SK-MEL-5 (cell line): ENCODE measurements at regions not wholly inside any gene's neighbourhood (a gene's known extent, or its start where the extent isn't known, plus 50 kb on each side); places are given as distances from the start of the nearest gene placed in this dataset.
"Not testable (repeated sequence)": the region's sequence is repeated elsewhere in the genome, so short reads cannot be mapped to it uniquely, and the experiment has no call there.

Experiments
- DNase-seq: peaks from one replicate; pipeline ENCODE4 v3.0.0-alpha.2; 2016; ENCODE audit warnings: low read depth, low spot score
- in situ Hi-C: cut with HindIII; loops from 2 replicates; pipeline ENCODE4 v1.10.0; 2016; ENCODE audit warnings: low sequenced_read_pairs, high pct_unique_total_duplicates, low pct_unique_long_range_greater_than_20kb

DNA sequence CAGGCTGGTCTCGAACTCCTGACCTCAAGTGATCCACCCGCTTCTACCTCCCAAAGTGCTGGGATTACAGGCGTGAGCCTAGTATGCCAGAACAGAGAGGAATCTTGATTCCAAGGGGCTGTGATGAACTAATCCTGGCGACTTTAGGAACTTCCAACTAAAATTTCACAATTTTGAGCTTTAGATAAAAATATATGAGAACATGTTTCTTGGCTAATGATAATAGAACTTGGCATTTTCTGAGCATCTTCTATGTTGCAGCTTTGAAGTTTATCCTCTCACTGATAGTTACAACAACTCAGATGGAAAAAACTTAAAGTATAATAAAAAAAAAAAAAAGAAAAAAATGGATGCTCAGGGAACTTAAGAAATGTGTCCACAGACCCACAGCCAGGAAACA is 69.8 kb upstream of the WSCD1 start:
- in situ Hi-C loops, result no loop called here
- no peak for DNase-seq

DNA sequence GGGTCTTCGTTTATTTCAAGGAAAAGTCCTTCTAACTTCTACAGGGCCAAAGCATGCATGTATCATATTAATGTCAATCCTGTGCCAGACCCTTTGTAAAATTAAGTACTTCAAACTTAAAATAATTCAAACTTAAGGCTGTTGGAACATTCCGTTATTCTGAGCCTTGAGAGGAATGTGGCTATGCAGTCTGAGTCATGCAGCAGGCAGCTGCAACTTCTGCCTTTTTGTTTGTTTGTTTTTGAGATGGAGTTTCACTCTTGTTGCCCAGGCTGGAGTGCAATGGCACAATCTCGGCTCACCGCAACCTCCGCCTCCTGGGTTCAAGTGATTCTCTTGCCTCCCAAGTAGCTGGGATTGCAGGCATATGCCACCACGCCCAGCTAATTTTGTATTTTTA is 67.0 kb upstream of the WSCD1 start:
- in situ Hi-C loops, DNase-seq: not testable (repeated sequence)

DNA sequence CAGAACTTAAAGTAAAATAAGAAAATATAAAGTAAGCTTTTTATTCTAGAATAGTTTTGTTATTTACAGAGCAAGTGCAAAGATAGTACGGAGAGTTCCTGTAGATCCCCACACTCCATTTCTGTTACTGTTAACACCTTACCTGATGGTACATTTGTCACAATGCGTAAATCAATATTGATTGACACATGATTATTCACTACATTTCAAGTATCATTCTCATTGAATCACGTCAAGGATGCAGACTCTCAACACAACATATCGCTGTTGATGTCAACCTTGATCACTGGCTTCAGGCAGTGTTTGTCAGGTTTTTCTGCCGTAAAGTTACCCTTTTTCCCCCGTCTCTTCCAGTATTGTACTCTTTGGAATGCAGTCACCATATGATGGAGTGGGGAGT is 64.2 kb upstream of the WSCD1 start:
- no peak for DNase-seq
- in situ Hi-C loops, result no loop called here

DNA sequence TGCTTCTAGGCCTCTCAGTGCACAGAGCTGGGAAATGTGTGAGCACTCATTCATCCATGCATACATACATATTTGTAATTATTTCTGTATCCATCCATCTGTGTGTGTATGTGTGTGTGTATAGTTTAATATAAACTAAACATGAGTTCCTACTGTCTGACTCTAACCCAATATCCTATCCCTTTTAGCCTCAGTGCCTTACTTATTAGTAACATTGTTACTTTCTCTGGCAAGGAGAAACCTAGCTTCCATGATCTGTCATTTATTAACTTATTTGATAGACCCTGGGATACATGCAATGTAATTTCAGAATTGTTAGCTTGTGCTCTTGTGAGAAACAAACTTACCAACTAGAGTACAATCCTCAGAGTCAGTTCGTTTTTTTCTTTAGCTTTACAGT is 59.0 kb upstream of the WSCD1 start:
- in situ Hi-C loops, result no loop called here
- no peak for DNase-seq

DNA sequence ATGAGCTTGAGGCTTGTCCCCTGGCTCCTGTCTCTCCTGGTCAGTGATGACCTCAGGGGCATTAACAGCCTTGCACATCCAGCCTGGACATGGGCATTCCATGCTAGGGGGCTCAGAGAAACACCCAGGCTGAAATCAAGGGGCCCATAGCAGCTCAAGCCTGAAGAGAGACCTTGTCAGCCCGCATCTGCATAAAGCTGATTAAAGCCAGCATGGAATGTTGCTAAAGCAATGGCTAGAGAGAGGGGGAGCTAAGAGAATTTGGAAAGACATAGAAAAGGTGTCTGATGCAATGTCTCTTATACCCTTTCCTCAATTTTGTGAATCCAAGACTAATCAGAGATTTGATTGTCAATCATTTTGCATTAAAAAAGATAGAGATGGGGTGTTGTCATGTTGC is 51.4 kb upstream of the WSCD1 start:
- DNase-seq, result no peak
- in situ Hi-C loops, result no loop called here

DNA sequence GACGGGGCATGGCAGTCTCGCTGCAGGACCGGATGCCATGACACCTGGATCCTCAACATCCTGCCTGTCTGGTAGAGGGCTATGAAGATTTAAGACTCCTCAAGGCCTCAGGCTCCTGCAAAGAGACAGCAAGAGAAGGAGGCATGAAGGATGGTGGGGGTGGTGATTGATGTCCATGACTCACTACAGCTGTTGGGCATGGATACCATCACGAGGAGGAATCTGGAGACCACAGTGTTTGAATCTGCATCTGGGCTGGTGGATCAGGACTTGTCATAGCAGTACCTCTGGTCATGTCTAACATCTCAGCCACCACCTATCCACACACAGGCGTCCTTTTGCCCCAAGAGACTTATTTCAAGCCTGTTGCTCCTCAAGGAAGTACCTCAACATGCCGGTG is 50.2 kb upstream of the WSCD1 start:
- DNase-seq, result no peak
- in situ Hi-C loops, result no loop called here

DNA sequence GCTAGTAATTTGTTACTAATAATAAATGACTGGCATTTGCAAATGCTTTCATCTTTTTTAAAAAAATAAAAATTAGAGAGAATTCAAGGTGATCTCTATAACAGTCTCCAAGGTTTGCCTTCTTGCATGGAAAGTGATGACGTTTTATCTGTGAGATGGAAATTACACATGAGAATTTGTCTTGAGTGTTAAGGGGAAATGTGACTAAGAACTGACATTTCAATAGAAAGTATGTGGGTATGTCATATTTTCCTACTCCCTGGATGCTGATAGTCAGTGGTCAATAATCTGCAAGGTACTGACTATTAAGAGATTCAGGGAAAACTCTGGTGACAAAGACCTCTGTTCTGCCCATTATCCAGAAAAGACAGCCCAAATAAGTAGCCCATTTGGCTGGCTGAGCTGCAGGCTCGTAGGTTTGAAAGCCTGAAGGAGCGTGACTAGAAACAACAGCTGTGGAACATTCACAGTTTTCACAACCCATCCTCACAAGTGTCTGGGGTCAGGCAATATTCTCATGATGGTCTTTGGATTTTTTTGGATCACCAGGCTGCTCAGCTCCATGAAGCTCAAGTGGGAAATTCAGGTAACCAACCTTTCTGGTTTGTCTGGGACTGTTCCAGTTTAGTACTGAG is 49.7 kb upstream of the WSCD1 start:
- in situ Hi-C loops, result no loop called here
- no peak for DNase-seq
